DND-41 (cell line): ENCODE measurements at regions not wholly inside any gene's neighbourhood (a gene's known extent, or its start where the extent isn't known, plus 50 kb on each side); places are given as distances from the start of the nearest gene placed in this dataset.

Experiments used
- ATAC-seq: fragments of 200-7000 bp; cut with Tn5 transposase; 3 replicates; pipeline ENCODE4 v1.9.1; 2021; ENCODE audit warnings: low read depth; ENCODE audit not compliant: insufficient read depth
- DNase-seq: peaks from one replicate; pipeline ENCODE4 v3.0.0-alpha.2; 2020
- H2AFZ ChIP-seq: 2 replicates; pipeline ENCODE4 v1.6.0; 2012; ENCODE audit warnings: low read depth, low read length
- H3K27ac ChIP-seq: 2 replicates; pipeline ENCODE4 v1.5.1; 2012; ENCODE audit warnings: low read length, inconsistent platforms
- H3K27me3 ChIP-seq: fragments of 200-600 bp; sonication (generic); 2 replicates; pipeline ENCODE4 v1.6.0; 2012; ENCODE audit warnings: low read length, mild to moderate bottlenecking, inconsistent platforms; ENCODE audit not compliant: insufficient read depth, poor library complexity
- H3K36me3 ChIP-seq: 2 replicates; pipeline ENCODE4 v1.5.1; 2012; ENCODE audit warnings: low read length, inconsistent platforms; ENCODE audit not compliant: insufficient read depth
- H3K4me1 ChIP-seq: 2 replicates; pipeline ENCODE4 v1.5.1; 2012; ENCODE audit warnings: mild to moderate bottlenecking, low read length; ENCODE audit not compliant: insufficient read depth
- H3K4me2 ChIP-seq: 2 replicates; pipeline ENCODE4 v1.6.0; 2012; ENCODE audit warnings: mild to moderate bottlenecking, moderate library complexity, low read length, inconsistent platforms; ENCODE audit not compliant: insufficient read depth
- H3K4me3 ChIP-seq, 2 experiments: fragments of 200-600 bp in 1 of 2; shearing (Covaris generic) in 1 of 2; 2 replicates each; pipeline ENCODE4 v1.5.1; 2012 to 2016; ENCODE audit warnings: inconsistent platforms in 2 of 2, low read length in 2 of 2, mild to moderate bottlenecking in 2 of 2, low read depth in 1 of 2, moderate library complexity in 1 of 2
- H3K79me2 ChIP-seq: 2 replicates; pipeline ENCODE4 v1.6.0; 2012; ENCODE audit warnings: low read length, inconsistent platforms; ENCODE audit not compliant: insufficient read depth
- H3K9ac ChIP-seq: 2 replicates; pipeline ENCODE4 v1.6.0; 2012; ENCODE audit warnings: low read depth, mild to moderate bottlenecking, inconsistent platforms, low read length, moderate library complexity
- H3K9me3 ChIP-seq: 2 replicates; pipeline ENCODE4 v1.5.1; 2012; ENCODE audit warnings: low read length, moderate library complexity, mild to moderate bottlenecking, inconsistent platforms; ENCODE audit not compliant: insufficient read depth, severe bottlenecking
- H4K20me1 ChIP-seq: 2 replicates; pipeline ENCODE4 v1.6.0; 2012; ENCODE audit warnings: low read length; ENCODE audit not compliant: insufficient read depth
- EZH2 ChIP-seq: IDR thresholded peaks from 3 replicates; pipeline ENCODE4 v1.6.1; 2012; ENCODE audit warnings: borderline replicate concordance, low read depth, mild to moderate bottlenecking, moderate library complexity, low read length, inconsistent platforms; ENCODE audit not compliant: severe bottlenecking
- TF ChIP-seq, protein P1 (sequence below): IDR thresholded peaks from 2 replicates; pipeline ENCODE4 v1.5.1; 2012; ENCODE audit warnings: borderline replicate concordance, low read length, moderate library complexity, mild to moderate bottlenecking; ENCODE audit not compliant: poor library complexity, severe bottlenecking; ENCODE audit errors: extremely low read depth

DNA sequence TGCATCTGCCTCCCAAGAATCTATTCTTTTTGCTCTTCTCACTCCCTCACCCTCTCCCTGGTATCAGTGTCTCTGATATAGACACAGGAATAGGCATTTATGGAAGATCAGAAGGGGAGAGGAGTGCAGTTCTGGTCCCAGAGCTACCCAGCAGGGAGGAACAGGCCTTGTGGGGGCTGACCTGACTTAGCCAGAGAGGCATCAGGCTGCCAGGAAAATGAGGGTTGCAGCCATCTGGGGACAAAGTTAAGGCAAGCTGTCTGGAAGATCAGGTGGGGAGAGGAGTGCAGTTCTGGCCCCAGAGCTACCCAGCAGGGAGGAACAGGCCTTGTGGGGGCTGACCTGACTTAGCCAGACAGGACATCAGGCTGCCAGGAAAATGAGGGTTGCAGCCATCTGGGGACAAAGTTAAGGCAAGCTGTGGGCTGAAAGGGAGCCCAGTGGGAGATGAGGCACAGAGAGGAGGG is 69.9 kb upstream of the HK2 start:
- Histone ChIP-seq H3K79me2 (no peaks in the 10 kb centered on the region), H3K9ac (no peak overlapping the region), H3K4me1 (peaks cover 7% of the 10 kb centered on the region; the same call in 1 of the 2 replicates), H4K20me1 (no peaks in the 10 kb centered on the region), H3K27me3 (peaks cover 4% of the 10 kb centered on the region), H2AFZ (no peak overlapping the region), H3K27ac (no peak overlapping the region), H3K36me3 (no peaks in the 10 kb centered on the region), H3K4me2 (no peak overlapping the region), H3K9me3 (no peaks in the 10 kb centered on the region), H3K4me3 (no peak overlapping the region)
- DNase-seq = no peak
- no peak for ATAC-seq
- TF ChIP-seq, protein P1, sequence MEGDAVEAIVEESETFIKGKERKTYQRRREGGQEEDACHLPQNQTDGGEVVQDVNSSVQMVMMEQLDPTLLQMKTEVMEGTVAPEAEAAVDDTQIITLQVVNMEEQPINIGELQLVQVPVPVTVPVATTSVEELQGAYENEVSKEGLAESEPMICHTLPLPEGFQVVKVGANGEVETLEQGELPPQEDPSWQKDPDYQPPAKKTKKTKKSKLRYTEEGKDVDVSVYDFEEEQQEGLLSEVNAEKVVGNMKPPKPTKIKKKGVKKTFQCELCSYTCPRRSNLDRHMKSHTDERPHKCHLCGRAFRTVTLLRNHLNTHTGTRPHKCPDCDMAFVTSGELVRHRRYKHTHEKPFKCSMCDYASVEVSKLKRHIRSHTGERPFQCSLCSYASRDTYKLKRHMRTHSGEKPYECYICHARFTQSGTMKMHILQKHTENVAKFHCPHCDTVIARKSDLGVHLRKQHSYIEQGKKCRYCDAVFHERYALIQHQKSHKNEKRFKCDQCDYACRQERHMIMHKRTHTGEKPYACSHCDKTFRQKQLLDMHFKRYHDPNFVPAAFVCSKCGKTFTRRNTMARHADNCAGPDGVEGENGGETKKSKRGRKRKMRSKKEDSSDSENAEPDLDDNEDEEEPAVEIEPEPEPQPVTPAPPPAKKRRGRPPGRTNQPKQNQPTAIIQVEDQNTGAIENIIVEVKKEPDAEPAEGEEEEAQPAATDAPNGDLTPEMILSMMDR = no peak
- TF ChIP-seq EZH2 = no peak

DNA sequence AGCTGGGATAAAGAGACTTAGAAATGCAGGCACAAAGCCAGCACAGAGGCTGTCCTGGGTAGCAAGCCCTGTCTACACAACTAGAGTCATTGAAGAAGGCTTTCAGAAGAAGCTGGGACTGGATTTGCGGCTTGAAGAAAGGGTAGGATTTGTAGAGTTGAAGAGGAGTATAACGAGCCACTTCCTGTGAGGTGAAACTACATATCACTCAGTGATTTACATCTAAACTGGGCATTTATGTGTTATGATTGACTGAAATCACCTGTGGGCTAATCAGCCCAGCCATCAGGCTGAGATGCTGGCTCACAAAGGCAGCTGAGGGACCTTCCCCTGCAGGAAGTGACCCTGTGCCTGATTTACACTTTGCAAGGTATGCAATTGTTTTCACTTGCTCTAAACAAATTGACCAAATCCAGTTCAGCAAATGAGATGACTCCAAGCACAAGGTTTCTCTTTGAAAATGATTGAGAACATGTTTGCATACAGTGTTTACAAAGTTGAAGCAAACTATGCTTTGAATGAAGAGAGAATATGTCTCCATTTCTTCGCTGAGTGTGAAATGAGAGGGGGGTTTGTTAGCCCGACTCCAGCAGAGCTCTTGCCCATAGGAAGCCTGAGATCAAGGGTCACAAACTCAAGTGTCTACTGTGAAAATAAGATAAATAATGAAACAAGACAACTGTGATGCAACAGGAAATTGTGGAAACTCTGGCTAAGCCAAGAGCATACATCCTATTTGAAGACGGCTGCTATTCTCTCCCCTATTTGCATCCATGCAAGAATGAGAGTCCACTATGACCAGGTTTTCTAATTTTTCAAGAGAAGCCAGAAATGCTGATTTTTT is 69.3 kb upstream of the HK2 start:
- Histone ChIP-seq H3K4me2 (no peak overlapping the region), H3K9ac (no peak overlapping the region), H3K36me3 (no peaks in the 10 kb centered on the region), H3K9me3 (no peaks in the 10 kb centered on the region), H3K4me3 (no peak overlapping the region), H3K4me1 (peaks cover 7% of the 10 kb centered on the region; the same call in 1 of the 2 replicates), H2AFZ (no peak overlapping the region), H3K27me3 (peaks cover 6% of the 10 kb centered on the region), H3K27ac (no peak overlapping the region), H3K79me2 (no peaks in the 10 kb centered on the region), H4K20me1 (no peaks in the 10 kb centered on the region)
- TF ChIP-seq, protein P1 = no peak
- no peak for TF ChIP-seq EZH2
- DNase-seq = peak; percentile 8
- peak; percentile 54; the same call in 2 of the 3 replicates for ATAC-seq

DNA sequence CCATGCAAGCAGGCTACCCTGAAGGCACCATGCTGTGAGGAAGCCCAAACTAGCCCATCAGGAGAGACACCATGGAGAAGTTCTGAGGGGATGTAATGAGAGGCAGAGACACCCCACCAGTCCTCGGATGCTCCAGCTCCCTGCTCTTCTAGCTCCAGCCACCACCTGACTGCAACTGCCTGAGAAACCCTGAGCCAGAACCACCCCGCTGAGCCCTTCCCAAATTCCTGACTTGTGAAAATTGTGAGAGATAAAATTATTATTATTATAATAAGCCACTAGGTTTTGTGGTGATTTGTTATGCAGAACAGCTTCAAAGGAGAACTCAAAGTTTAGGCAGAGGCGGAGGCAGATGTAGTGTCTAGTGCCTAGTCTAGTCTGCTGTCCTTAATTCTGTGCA is 67.1 kb upstream of the HK2 start:
- no peak overlapping the region for H3K4me3 ChIP-seq
- H3K4me1 ChIP-seq = peaks cover 7% of the 10 kb centered on the region; the same call in 1 of the 2 replicates
- ATAC-seq (no peak), DNase-seq (no peak)
- H3K79me2 ChIP-seq = no peaks in the 10 kb centered on the region
- no peak overlapping the region for H2AFZ ChIP-seq
- H3K9me3 ChIP-seq = no peaks in the 10 kb centered on the region
- H4K20me1 ChIP-seq = no peaks in the 10 kb centered on the region
- TF ChIP-seq, protein P1 = no peak
- H3K36me3 ChIP-seq = no peaks in the 10 kb centered on the region
- no peak overlapping the region for H3K27ac ChIP-seq
- H3K9ac ChIP-seq = no peak overlapping the region
- peaks cover 6% of the 10 kb centered on the region for H3K27me3 ChIP-seq
- H3K4me2 ChIP-seq = no peak overlapping the region
